Cardiac muscle cell (in vitro differentiated cells and primary cell): ENCODE measurements at regions not wholly inside any gene's neighbourhood (a gene's known extent, or its start where the extent isn't known, plus 50 kb on each side); places are given as distances from the start of the nearest gene placed in this dataset.
"Not testable (repeated sequence)": the region's sequence is repeated elsewhere in the genome, so short reads cannot be mapped to it uniquely, and the experiment has no call there.

Experiments used
- DNase-seq, 2 donors: peaks; one replicate each; pipeline versions ENCODE4 v3.0.0 to v3.0.0-alpha.2; 2010 to 2017; ENCODE audit warnings: low read depth in 1 of 2, low spot score in 1 of 2
- H3K27ac ChIP-seq: fragments of 200-600 bp; sonication (generic); 2 replicates; pipeline ENCODE4 v1.5.1; 2016
- H3K27me3 ChIP-seq: fragments of 200-600 bp; sonication (generic); 2 replicates; pipeline ENCODE4 v1.6.0; 2016; ENCODE audit warnings: control low read depth
- H3K36me3 ChIP-seq: fragments of 200-600 bp; sonication (generic); 2 replicates; pipeline ENCODE4 v1.5.1; 2016; ENCODE audit warnings: control low read depth
- H3K4me1 ChIP-seq: fragments of 200-600 bp; sonication (generic); 2 replicates; pipeline ENCODE4 v1.8.1; 2017; ENCODE audit warnings: low read depth, mild to moderate bottlenecking, mixed run types
- H3K4me3 ChIP-seq: fragments of 200-600 bp; sonication (generic); 2 replicates; pipeline ENCODE4 v1.5.1; 2016; ENCODE audit warnings: mild to moderate bottlenecking
- H3K9me3 ChIP-seq: fragments of 200-600 bp; sonication (generic); 2 replicates; pipeline ENCODE4 v1.5.1; 2017; ENCODE audit warnings: low read depth, mild to moderate bottlenecking, control low read depth
- CTCF ChIP-seq: IDR thresholded peaks from 2 replicates; pipeline ENCODE4 v1.5.1; 2012; ENCODE audit warnings: low read depth, mild to moderate bottlenecking, low read length

GRCh38 chr12:84408936-84409335 is 503.7 kb downstream of the SLC6A15 start:
- no peak for TF ChIP-seq CTCF
- no peaks in the 10 kb centered on the region for H3K4me1 ChIP-seq
- no peaks in the 10 kb centered on the region for H3K27me3 ChIP-seq
- no peaks in the 10 kb centered on the region for H3K9me3 ChIP-seq
- DNase-seq: peak in 1 of 2 donors; percentile 29
- no peak overlapping the region for H3K4me3 ChIP-seq
- H3K27ac ChIP-seq: no peak overlapping the region
- no peaks in the 10 kb centered on the region for H3K36me3 ChIP-seq

GRCh38 chr12:84406720-84407119 is 505.9 kb downstream of the SLC6A15 start:
- not testable (repeated sequence) for H3K27me3 ChIP-seq, H3K9me3 ChIP-seq, H3K27ac ChIP-seq, H3K36me3 ChIP-seq, H3K4me1 ChIP-seq, DNase-seq, H3K4me3 ChIP-seq

GRCh38 chr12:84397846-84398245 is 514.8 kb downstream of the SLC6A15 start:
- no peak overlapping the region for H3K4me3 ChIP-seq
- H3K4me1 ChIP-seq: no peaks in the 10 kb centered on the region
- no peak overlapping the region for H3K27ac ChIP-seq
- no peak for DNase-seq
- H3K9me3 ChIP-seq: no peaks in the 10 kb centered on the region
- H3K27me3 ChIP-seq: no peaks in the 10 kb centered on the region
- TF ChIP-seq CTCF: no peak
- H3K36me3 ChIP-seq: no peaks in the 10 kb centered on the region

GRCh38 chr12:84397263-84397662 is 515.3 kb downstream of the SLC6A15 start:
- Histone ChIP-seq H3K27me3 (no peaks in the 10 kb centered on the region), H3K4me1 (no peaks in the 10 kb centered on the region), H3K36me3 (no peaks in the 10 kb centered on the region), H3K9me3 (no peaks in the 10 kb centered on the region), H3K27ac (no peak overlapping the region), H3K4me3 (no peak overlapping the region)
- TF ChIP-seq CTCF: peak; percentile 18
- peak in 1 of 2 donors; percentile 11 for DNase-seq

- H3K4me3 ChIP-seq, H3K27me3 ChIP-seq, H3K9me3 ChIP-seq, H3K36me3 ChIP-seq, H3K27ac ChIP-seq, H3K4me1 ChIP-seq, DNase-seq: not testable (repeated sequence)
Measured at GRCh38 chr12:84391176-84391575, 521.4 kb downstream of the SLC6A15 start.

GRCh38 chr12:84384384-84384783 is 528.2 kb downstream of the SLC6A15 start:
- H3K36me3 ChIP-seq: no peaks in the 10 kb centered on the region
- no peak overlapping the region for H3K4me3 ChIP-seq
- no peak overlapping the region for H3K27ac ChIP-seq
- no peaks in the 10 kb centered on the region for H3K4me1 ChIP-seq
- H3K9me3 ChIP-seq: no peaks in the 10 kb centered on the region
- no peak for DNase-seq
- TF ChIP-seq CTCF: no peak
- H3K27me3 ChIP-seq: no peaks in the 10 kb centered on the region

GRCh38 chr12:84382486-84382885 is 530.1 kb downstream of the SLC6A15 start:
- not testable (repeated sequence) for H3K36me3 ChIP-seq, H3K4me3 ChIP-seq, H3K9me3 ChIP-seq, H3K27me3 ChIP-seq, H3K27ac ChIP-seq, H3K4me1 ChIP-seq
- DNase-seq: peak in 1 of 2 donors; percentile 61
